Lung (tissue), 11 donors: ENCODE measurements at regions not wholly inside any gene's neighbourhood (a gene's known extent, or its start where the extent isn't known, plus 50 kb on each side); places are given as distances from the start of the nearest gene placed in this dataset.
A peak's percentile ranks its signal among the peaks of the same experiment; 100 is the strongest.

ENCODE experiments used
- ATAC-seq: fragments of 200-7000 bp; cut with Tn5 transposase; one replicate; pipeline ENCODE4 v1.9.1; 2020; ENCODE audit warnings: moderate number of reproducible peaks; ENCODE audit not compliant: insufficient read depth, low FRiP score
- DNase-seq, 3 donors: peaks; one replicate each; pipeline ENCODE4 v3.0.0-alpha.2; 2013 to 2017
- H3K27ac ChIP-seq, 2 donors: one replicate each; pipeline ENCODE4 v1.5.1; 2013; ENCODE audit warnings: mild to moderate bottlenecking in 2 of 2, moderate library complexity in 2 of 2, control low read depth in 1 of 2, inconsistent platforms in 1 of 2, low read depth in 1 of 2, low read length in 1 of 2
- H3K27me3 ChIP-seq, 3 donors: one replicate each; pipeline ENCODE4 v1.5.1; 2013; ENCODE audit warnings: low read length in 2 of 3; ENCODE audit not compliant: control insufficient read depth in 3 of 3, insufficient read depth in 3 of 3
- H3K36me3 ChIP-seq, 4 donors: one replicate each; pipeline ENCODE4 v1.5.1; 2013; ENCODE audit warnings: low read length in 4 of 4, mild to moderate bottlenecking in 1 of 4, moderate library complexity in 1 of 4; ENCODE audit not compliant: control insufficient read depth in 4 of 4, insufficient read depth in 4 of 4
- H3K4me1 ChIP-seq, 5 donors: one replicate each; pipeline ENCODE4 v1.5.1; 2013; ENCODE audit warnings: low read length in 5 of 5, mild to moderate bottlenecking in 2 of 5, moderate library complexity in 1 of 5; ENCODE audit not compliant: control insufficient read depth in 5 of 5, insufficient read depth in 5 of 5
- H3K4me3 ChIP-seq: one replicate; pipeline ENCODE4 v1.5.1; 2013; ENCODE audit warnings: mild to moderate bottlenecking, control low read depth, moderate library complexity
- H3K9ac ChIP-seq, 2 donors: one replicate each; pipeline ENCODE4 v1.5.1; 2013; ENCODE audit warnings: low read length in 2 of 2, control low read depth in 1 of 2; ENCODE audit not compliant: insufficient read depth in 1 of 2
- H3K9me3 ChIP-seq, 4 donors: one replicate each; pipeline ENCODE4 v1.5.1; 2013; ENCODE audit warnings: low read length in 3 of 4, mild to moderate bottlenecking in 1 of 4, moderate library complexity in 1 of 4; ENCODE audit not compliant: control insufficient read depth in 4 of 4, insufficient read depth in 3 of 4
- WGBS, 2 donors: extraction: QIAGEN DNeasy Blood & Tissue Kit; methylation state at CpG; one replicate each; pipeline ENCODE4 v1.1.7; 2013; 5-methylcytosine and 5-hydroxymethylcytosine counted together
- TF ChIP-seq, protein P1 (sequence below): IDR thresholded peaks from 2 replicates; pipeline ENCODE4 v1.5.1; 2012; ENCODE audit warnings: mild to moderate bottlenecking; ENCODE audit errors: control extremely low read depth, extremely low read depth
- donor health status: control.
- donor health status: control.
- donor health status: Bipolar disorder and iron deficiency.
- donor health status: healthy.
- donor health status: DM: yes; HTN: yes; CAD: no.

DNA sequence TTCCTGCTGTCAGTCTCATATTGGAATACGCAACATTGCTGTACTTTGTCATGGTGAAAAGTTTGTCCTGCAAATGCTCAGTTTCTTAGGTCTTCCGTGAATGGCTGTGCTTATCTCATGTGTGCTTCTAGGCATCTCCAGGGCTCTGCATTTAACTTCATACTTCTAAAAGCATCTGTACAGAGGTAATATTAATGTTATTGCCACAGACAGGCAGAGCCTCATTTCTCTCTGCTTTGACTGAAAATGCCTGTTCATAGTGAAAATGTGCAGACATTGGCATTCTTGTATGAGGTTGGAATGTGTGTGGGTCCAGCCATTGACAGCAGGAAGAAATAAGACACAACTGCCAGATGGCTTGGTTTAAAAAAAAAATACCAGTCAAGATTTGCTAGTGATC is 140.1 kb upstream of the TTC29 start:
- Histone ChIP-seq H3K27ac (no peak overlapping the region), H3K4me3 (no peak overlapping the region), H3K27me3 (no peaks in the 10 kb centered on the region), H3K9ac (no peak overlapping the region), H3K4me1 (peaks cover 0 to 5% (median 0%) of the 10 kb centered on the region in 5 donors), H3K9me3 (no peaks in the 10 kb centered on the region), H3K36me3 (no peaks in the 10 kb centered on the region)
- DNase-seq (no peak), ATAC-seq (no peak)
- 87 to 88% methylated on average over 2 of the region's 2 CpGs for WGBS, 2 donors
- TF ChIP-seq, protein P1, sequence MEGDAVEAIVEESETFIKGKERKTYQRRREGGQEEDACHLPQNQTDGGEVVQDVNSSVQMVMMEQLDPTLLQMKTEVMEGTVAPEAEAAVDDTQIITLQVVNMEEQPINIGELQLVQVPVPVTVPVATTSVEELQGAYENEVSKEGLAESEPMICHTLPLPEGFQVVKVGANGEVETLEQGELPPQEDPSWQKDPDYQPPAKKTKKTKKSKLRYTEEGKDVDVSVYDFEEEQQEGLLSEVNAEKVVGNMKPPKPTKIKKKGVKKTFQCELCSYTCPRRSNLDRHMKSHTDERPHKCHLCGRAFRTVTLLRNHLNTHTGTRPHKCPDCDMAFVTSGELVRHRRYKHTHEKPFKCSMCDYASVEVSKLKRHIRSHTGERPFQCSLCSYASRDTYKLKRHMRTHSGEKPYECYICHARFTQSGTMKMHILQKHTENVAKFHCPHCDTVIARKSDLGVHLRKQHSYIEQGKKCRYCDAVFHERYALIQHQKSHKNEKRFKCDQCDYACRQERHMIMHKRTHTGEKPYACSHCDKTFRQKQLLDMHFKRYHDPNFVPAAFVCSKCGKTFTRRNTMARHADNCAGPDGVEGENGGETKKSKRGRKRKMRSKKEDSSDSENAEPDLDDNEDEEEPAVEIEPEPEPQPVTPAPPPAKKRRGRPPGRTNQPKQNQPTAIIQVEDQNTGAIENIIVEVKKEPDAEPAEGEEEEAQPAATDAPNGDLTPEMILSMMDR: no peak

DNA sequence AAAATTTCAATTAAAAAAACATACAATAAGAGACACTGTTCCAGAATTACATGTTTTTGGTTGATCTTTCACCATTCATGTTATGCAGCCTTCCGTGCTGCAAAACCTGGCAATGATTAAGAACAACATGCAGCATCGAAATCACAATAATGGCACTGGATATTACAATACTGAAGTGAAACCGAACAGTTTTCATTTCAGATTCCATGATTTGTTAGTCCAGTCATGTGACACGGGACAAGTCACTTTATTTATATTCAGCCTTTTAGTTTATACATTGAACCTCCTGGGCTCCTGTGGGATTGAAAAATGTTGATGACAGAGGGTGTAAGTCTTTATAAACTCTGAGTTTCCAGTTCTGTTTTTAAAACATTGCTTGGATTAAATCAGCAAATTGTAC is 142.5 kb upstream of the TTC29 start:
- DNase-seq: peak in 1 of 3 donors; percentile 24
- Histone ChIP-seq H3K27me3 (no peaks in the 10 kb centered on the region), H3K36me3 (no peaks in the 10 kb centered on the region), H3K4me3 (no peak overlapping the region), H3K9ac (no peak overlapping the region), H3K9me3 (no peaks in the 10 kb centered on the region), H3K27ac (no peak overlapping the region), H3K4me1 (peaks cover 0 to 5% (median 0%) of the 10 kb centered on the region in 5 donors)
- TF ChIP-seq, protein P1: no peak
- ATAC-seq: no peak
- WGBS, 2 donors: 75 to 82% methylated on average over 4 of the region's 4 CpGs

DNA sequence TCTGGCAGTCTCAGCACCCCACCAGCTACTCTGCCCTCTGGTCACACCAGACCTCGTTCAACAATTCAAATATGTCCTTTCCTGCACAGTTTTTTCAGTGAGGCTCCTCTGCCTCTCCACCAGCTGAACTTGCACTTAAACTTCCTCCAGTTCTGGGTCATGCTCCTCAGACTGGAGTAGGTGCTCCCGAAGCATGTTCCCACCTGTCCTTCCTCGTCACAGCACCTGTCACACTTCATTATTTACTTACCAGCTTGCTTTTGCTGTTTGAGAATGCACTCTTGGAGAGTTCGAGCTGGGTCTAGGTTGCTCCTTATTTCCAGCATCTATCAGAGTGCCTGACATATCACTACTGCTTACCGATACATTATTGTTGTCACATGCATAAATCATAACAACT is 144.8 kb upstream of the TTC29 start:
- no peaks in the 10 kb centered on the region for H3K9me3 ChIP-seq
- no peaks in the 10 kb centered on the region for H3K36me3 ChIP-seq
- TF ChIP-seq, protein P1: no peak
- no peak overlapping the region for H3K27ac ChIP-seq
- H3K4me1 ChIP-seq: peaks cover 0 to 5% (median 0%) of the 10 kb centered on the region in 5 donors
- H3K9ac ChIP-seq: no peak overlapping the region
- DNase-seq: no peak
- H3K4me3 ChIP-seq: no peak overlapping the region
- H3K27me3 ChIP-seq: no peaks in the 10 kb centered on the region
- 57 to 72% methylated on average over 5 of the region's 5 CpGs for WGBS, 2 donors
- ATAC-seq: no peak

- 57 to 75% methylated on average over 2 of the region's 2 CpGs for WGBS, 2 donors
- ATAC-seq (no peak), DNase-seq (no peak)
- Histone ChIP-seq H3K4me3 (no peak overlapping the region), H3K27ac (no peak overlapping the region), H3K9me3 (no peaks in the 10 kb centered on the region), H3K27me3 (no peaks in the 10 kb centered on the region), H3K4me1 (peaks cover 0 to 5% (median 0%) of the 10 kb centered on the region in 5 donors), H3K36me3 (no peaks in the 10 kb centered on the region), H3K9ac (no peak overlapping the region)
- TF ChIP-seq, protein P1: no peak
Observed at GRCh38 chr4:147093206-147093605, 147.5 kb upstream of the TTC29 start.
